DND-41 (cell line): ENCODE measurements at regions not wholly inside any gene's neighbourhood (a gene's known extent, or its start where the extent isn't known, plus 50 kb on each side); places are given as distances from the start of the nearest gene placed in this dataset.

Experiments
- EZH2 ChIP-seq: IDR thresholded peaks from 3 replicates; pipeline ENCODE4 v1.6.1; 2012; ENCODE audit warnings: borderline replicate concordance, low read depth, mild to moderate bottlenecking, moderate library complexity, low read length, inconsistent platforms; ENCODE audit not compliant: severe bottlenecking
- TF ChIP-seq, protein P1 (sequence below): IDR thresholded peaks from 2 replicates; pipeline ENCODE4 v1.5.1; 2012; ENCODE audit warnings: borderline replicate concordance, low read length, moderate library complexity, mild to moderate bottlenecking; ENCODE audit not compliant: poor library complexity, severe bottlenecking; ENCODE audit errors: extremely low read depth

DNA sequence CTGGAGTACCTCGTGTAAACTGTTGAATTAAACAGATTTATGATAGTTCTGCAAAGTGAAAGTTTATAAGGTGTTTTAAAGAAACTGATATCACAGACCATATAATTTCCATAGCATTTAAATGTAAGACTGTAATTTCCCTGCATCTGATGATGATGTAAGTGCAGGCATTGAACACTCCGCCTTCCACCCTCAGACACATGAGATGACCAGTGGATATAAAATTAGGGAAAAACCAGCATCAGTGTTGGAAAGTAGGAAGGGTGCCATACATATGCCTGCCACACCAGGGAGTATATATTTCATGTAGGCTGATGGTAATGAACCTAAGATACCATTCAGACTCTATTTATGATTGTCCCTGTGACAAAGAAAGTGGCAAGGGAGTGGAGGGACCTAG lies 519.2 kb downstream of the ACTL7B start:
- TF ChIP-seq, protein P1, sequence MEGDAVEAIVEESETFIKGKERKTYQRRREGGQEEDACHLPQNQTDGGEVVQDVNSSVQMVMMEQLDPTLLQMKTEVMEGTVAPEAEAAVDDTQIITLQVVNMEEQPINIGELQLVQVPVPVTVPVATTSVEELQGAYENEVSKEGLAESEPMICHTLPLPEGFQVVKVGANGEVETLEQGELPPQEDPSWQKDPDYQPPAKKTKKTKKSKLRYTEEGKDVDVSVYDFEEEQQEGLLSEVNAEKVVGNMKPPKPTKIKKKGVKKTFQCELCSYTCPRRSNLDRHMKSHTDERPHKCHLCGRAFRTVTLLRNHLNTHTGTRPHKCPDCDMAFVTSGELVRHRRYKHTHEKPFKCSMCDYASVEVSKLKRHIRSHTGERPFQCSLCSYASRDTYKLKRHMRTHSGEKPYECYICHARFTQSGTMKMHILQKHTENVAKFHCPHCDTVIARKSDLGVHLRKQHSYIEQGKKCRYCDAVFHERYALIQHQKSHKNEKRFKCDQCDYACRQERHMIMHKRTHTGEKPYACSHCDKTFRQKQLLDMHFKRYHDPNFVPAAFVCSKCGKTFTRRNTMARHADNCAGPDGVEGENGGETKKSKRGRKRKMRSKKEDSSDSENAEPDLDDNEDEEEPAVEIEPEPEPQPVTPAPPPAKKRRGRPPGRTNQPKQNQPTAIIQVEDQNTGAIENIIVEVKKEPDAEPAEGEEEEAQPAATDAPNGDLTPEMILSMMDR, result no peak
- no peak for TF ChIP-seq EZH2
